Trophoblast cell (in vitro differentiated cells and primary cell): ENCODE measurements at regions not wholly inside any gene's neighbourhood (a gene's known extent, or its start where the extent isn't known, plus 50 kb on each side); places are given as distances from the start of the nearest gene placed in this dataset.

ENCODE experiments used
- DNase-seq, 2 donors: peaks; one replicate each; pipeline ENCODE4 v3.0.0-alpha.2; 2016
- H2AFZ ChIP-seq: 2 replicates; pipeline ENCODE4 v1.6.1; 2013; ENCODE audit warnings: low read length, moderate library complexity, mild to moderate bottlenecking; ENCODE audit not compliant: insufficient read depth, poor library complexity
- H2AK5ac ChIP-seq: 2 replicates; pipeline ENCODE4 v1.6.1; 2013; ENCODE audit warnings: mild to moderate bottlenecking, low read length
- H2BK120ac ChIP-seq: 2 replicates; pipeline ENCODE4 v1.6.1; 2013; ENCODE audit warnings: low read length, mild to moderate bottlenecking, moderate library complexity; ENCODE audit not compliant: insufficient read depth, poor library complexity
- H2BK12ac ChIP-seq: 2 replicates; pipeline ENCODE4 v1.6.1; 2013; ENCODE audit warnings: mild to moderate bottlenecking, low read length, moderate library complexity
- H2BK5ac ChIP-seq: 2 replicates; pipeline ENCODE4 v1.6.1; 2013; ENCODE audit warnings: low read length, low read depth, moderate library complexity, mild to moderate bottlenecking; ENCODE audit not compliant: poor library complexity
- H3K14ac ChIP-seq: 2 replicates; pipeline ENCODE4 v1.6.1; 2013; ENCODE audit warnings: mild to moderate bottlenecking, low read length
- H3K18ac ChIP-seq: 2 replicates; pipeline ENCODE4 v1.6.1; 2013; ENCODE audit warnings: mild to moderate bottlenecking, low read length
- H3K23ac ChIP-seq: 2 replicates; pipeline ENCODE4 v1.6.1; 2013; ENCODE audit warnings: low read length
- H3K27ac ChIP-seq: 2 replicates; pipeline ENCODE4 v1.5.1; 2013; ENCODE audit warnings: low read depth, mild to moderate bottlenecking, inconsistent platforms, low read length, moderate library complexity
- H3K27me3 ChIP-seq: 2 replicates; pipeline ENCODE4 v1.6.1; 2013; ENCODE audit warnings: inconsistent platforms, mild to moderate bottlenecking, low read length, moderate library complexity; ENCODE audit not compliant: insufficient read depth
- H3K36me3 ChIP-seq, 2 experiments: 1 replicate in 1 of 2; 2 replicates in 1 of 2; pipeline ENCODE4 v1.6.1; 2013; ENCODE audit warnings: low read length in 2 of 2, mild to moderate bottlenecking in 2 of 2, moderate library complexity in 1 of 2; ENCODE audit not compliant: insufficient read depth in 2 of 2, control insufficient read depth in 1 of 2
- H3K4ac ChIP-seq: 2 replicates; pipeline ENCODE4 v1.6.1; 2013; ENCODE audit warnings: low read depth, mild to moderate bottlenecking, low read length, moderate library complexity
- H3K4me1 ChIP-seq, 2 experiments: 1 replicate in 1 of 2; 2 replicates in 1 of 2; pipeline ENCODE4 v1.6.1; 2013; ENCODE audit warnings: low read length in 2 of 2, mild to moderate bottlenecking in 2 of 2, moderate library complexity in 1 of 2; ENCODE audit not compliant: insufficient read depth in 2 of 2, control insufficient read depth in 1 of 2
- H3K4me2 ChIP-seq: 2 replicates; pipeline ENCODE4 v1.6.1; 2013; ENCODE audit warnings: inconsistent platforms, mild to moderate bottlenecking, low read length, moderate library complexity
- H3K4me3 ChIP-seq: 2 replicates; pipeline ENCODE4 v1.5.1; 2013; ENCODE audit warnings: mild to moderate bottlenecking, low read depth, low read length, inconsistent platforms
- H3K79me1 ChIP-seq: one replicate; pipeline ENCODE4 v1.6.1; 2013; ENCODE audit warnings: low read length
- H3K79me2 ChIP-seq: 2 replicates; pipeline ENCODE4 v1.6.1; 2013; ENCODE audit warnings: low read length, mild to moderate bottlenecking; ENCODE audit not compliant: control insufficient read depth, insufficient read depth, poor library complexity
- H3K9ac ChIP-seq: 2 replicates; pipeline ENCODE4 v1.6.1; 2013; ENCODE audit warnings: mild to moderate bottlenecking, low read length
- H3K9me3 ChIP-seq: 2 replicates; pipeline ENCODE4 v1.6.1; 2013; ENCODE audit warnings: low read depth, mild to moderate bottlenecking, control low read depth, inconsistent platforms, low read length; ENCODE audit not compliant: insufficient read depth
- H4K12ac ChIP-seq: 2 replicates; pipeline ENCODE4 v1.6.1; 2013; ENCODE audit warnings: low read depth, mild to moderate bottlenecking, low read length, moderate library complexity
- H4K8ac ChIP-seq: 2 replicates; pipeline ENCODE4 v1.6.1; 2013; ENCODE audit warnings: low read depth, mild to moderate bottlenecking, low read length, moderate library complexity
- H4K91ac ChIP-seq: one replicate; pipeline ENCODE4 v1.6.1; 2013; ENCODE audit warnings: low read depth, mild to moderate bottlenecking, low read length, moderate library complexity
- WGBS: extraction: QIAGEN DNeasy Blood & Tissue Kit; methylation state at CpG from one replicate; pipeline ENCODE4 v1.1.7; 2013; ENCODE audit warnings: missing lambda C conversion rate; ENCODE audit not compliant: insufficient read length, insufficient coverage; ENCODE audit errors: extremely low coverage; 5-methylcytosine and 5-hydroxymethylcytosine counted together

GRCh38 chr16:75792771-75793492, 66.6 kb upstream of the CPHXL start:
- no peaks in the 10 kb centered on the region for H3K79me2 ChIP-seq
- H3K4me3 ChIP-seq, result no peak overlapping the region
- H3K4me1 ChIP-seq, result no peaks in the 10 kb centered on the region
- H2BK120ac ChIP-seq, result no peak overlapping the region
- no peaks in the 10 kb centered on the region for H3K9me3 ChIP-seq
- H3K27me3 ChIP-seq, result no peaks in the 10 kb centered on the region
- H2AFZ ChIP-seq, result no peak overlapping the region
- H3K14ac ChIP-seq, result no peak overlapping the region
- no peak overlapping the region for H3K9ac ChIP-seq
- H4K91ac ChIP-seq, result no peak overlapping the region
- no peak overlapping the region for H2BK12ac ChIP-seq
- DNase-seq, result no peak
- H3K4ac ChIP-seq, result no peak overlapping the region
- no peak overlapping the region for H2BK5ac ChIP-seq
- H3K79me1 ChIP-seq, result no peaks in the 10 kb centered on the region
- H4K8ac ChIP-seq, result no peak overlapping the region
- no peak overlapping the region for H4K12ac ChIP-seq
- no peak overlapping the region for H3K27ac ChIP-seq
- no peak overlapping the region for H3K18ac ChIP-seq
- no peak overlapping the region for H2AK5ac ChIP-seq
- WGBS, result no CpG with 5 or more reads among the region's 7 CpGs
- H3K4me2 ChIP-seq, result no peak overlapping the region
- no peaks in the 10 kb centered on the region for H3K36me3 ChIP-seq
- H3K23ac ChIP-seq, result no peak overlapping the region

DNA sequence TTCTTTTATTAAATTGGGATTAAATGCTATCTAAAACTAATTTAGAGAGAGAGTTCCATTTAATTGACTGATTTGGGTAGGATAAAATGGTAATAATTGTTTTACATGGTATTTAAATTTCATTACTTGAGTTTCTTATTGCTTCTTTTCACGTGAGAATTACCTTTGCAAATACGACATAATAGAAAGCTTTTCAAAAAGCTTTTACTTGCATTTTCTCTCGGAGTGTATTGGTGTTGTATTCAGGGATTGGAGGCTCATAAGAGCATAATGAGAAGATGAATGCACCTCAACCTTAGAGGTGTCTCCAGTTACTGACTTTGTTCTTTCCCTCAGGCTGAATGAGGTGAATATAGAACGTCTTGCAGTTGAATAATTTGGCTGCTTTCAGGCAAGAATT, 67.4 kb upstream of the CPHXL start:
- Histone ChIP-seq H3K9ac (no peak overlapping the region), H3K36me3 (no peaks in the 10 kb centered on the region), H4K8ac (no peak overlapping the region), H3K79me2 (no peaks in the 10 kb centered on the region), H4K91ac (no peak overlapping the region), H3K23ac (no peak overlapping the region), H2AFZ (no peak overlapping the region), H2BK5ac (no peak overlapping the region), H3K4me3 (no peak overlapping the region), H3K18ac (no peak overlapping the region), H3K27ac (no peak overlapping the region), H3K4ac (no peak overlapping the region), H3K14ac (no peak overlapping the region), H2BK12ac (no peak overlapping the region), H3K9me3 (no peaks in the 10 kb centered on the region), H3K27me3 (no peaks in the 10 kb centered on the region), H2BK120ac (no peak overlapping the region), H3K79me1 (no peaks in the 10 kb centered on the region), H2AK5ac (no peak overlapping the region), H4K12ac (no peak overlapping the region), H3K4me1 (no peaks in the 10 kb centered on the region), H3K4me2 (no peak overlapping the region)
- WGBS, result no CpG with 5 or more reads among the region's 4 CpGs
- DNase-seq, result no peak

- no peak overlapping the region for H3K27ac ChIP-seq
- no peak overlapping the region for H3K9ac ChIP-seq
- H3K14ac ChIP-seq, result no peak overlapping the region
- H3K23ac ChIP-seq, result no peak overlapping the region
- no peak overlapping the region for H3K4ac ChIP-seq
- no peaks in the 10 kb centered on the region for H3K79me1 ChIP-seq
- no peak overlapping the region for H4K91ac ChIP-seq
- no peak overlapping the region for H2AK5ac ChIP-seq
- H3K79me2 ChIP-seq, result no peaks in the 10 kb centered on the region
- H3K4me1 ChIP-seq, result no peaks in the 10 kb centered on the region
- no peak overlapping the region for H2BK5ac ChIP-seq
- H4K8ac ChIP-seq, result no peak overlapping the region
- no peak overlapping the region for H3K18ac ChIP-seq
- H3K9me3 ChIP-seq, result no peaks in the 10 kb centered on the region
- no peaks in the 10 kb centered on the region for H3K36me3 ChIP-seq
- no peak overlapping the region for H3K4me2 ChIP-seq
- no peak overlapping the region for H3K4me3 ChIP-seq
- WGBS, result no CpG with 5 or more reads among the region's 4 CpGs
- H2AFZ ChIP-seq, result no peak overlapping the region
- no peaks in the 10 kb centered on the region for H3K27me3 ChIP-seq
- no peak overlapping the region for H2BK12ac ChIP-seq
- peak in 1 of 2 donors; percentile 4 for DNase-seq
- no peak overlapping the region for H4K12ac ChIP-seq
- no peak overlapping the region for H2BK120ac ChIP-seq
Observed at GRCh38 chr16:75794426-75794825, 68.1 kb upstream of the CPHXL start.

DNA sequence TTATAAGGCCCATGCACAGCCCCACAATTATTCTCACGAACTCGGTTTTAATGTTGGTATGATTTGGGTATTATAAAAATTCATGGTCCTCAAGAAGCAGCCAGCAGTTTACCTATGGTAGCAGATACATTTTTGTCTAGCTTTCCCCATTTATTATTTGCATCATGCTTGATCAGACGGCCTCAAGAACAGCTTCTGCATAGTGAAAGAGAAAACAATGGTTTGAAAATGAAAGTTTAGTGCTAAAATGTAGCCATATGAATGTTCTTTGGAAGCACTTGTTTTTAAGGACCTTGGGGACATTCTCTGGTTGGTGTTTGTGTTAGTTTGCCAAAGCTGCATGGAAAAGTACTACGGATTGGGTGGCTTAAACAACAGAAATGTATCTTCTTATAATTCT, 72.4 kb upstream of the CPHXL start:
- Histone ChIP-seq H3K4me2 (no peak overlapping the region), H3K18ac (no peak overlapping the region), H4K12ac (no peak overlapping the region), H3K9me3 (no peaks in the 10 kb centered on the region), H3K4me3 (no peak overlapping the region), H4K8ac (no peak overlapping the region), H2BK12ac (no peak overlapping the region), H2BK5ac (no peak overlapping the region), H3K79me2 (no peaks in the 10 kb centered on the region), H3K27me3 (no peaks in the 10 kb centered on the region), H2BK120ac (no peak overlapping the region), H3K14ac (no peak overlapping the region), H3K4me1 (no peaks in the 10 kb centered on the region), H3K79me1 (no peaks in the 10 kb centered on the region), H3K36me3 (no peaks in the 10 kb centered on the region), H3K9ac (no peak overlapping the region), H4K91ac (no peak overlapping the region), H2AFZ (no peak overlapping the region), H3K4ac (no peak overlapping the region), H2AK5ac (no peak overlapping the region), H3K23ac (no peak overlapping the region), H3K27ac (no peak overlapping the region)
- WGBS, result no CpG with 5 or more reads among the region's 4 CpGs
- no peak for DNase-seq
